Gastroesophageal sphincter (tissue), 3 donors: ENCODE measurements at regions not wholly inside any gene's neighbourhood (a gene's known extent, or its start where the extent isn't known, plus 50 kb on each side); places are given as distances from the start of the nearest gene placed in this dataset.

ENCODE experiments used
- CTCF ChIP-seq, 4 experiments: fragments of 200-600 bp in 2 of 4; fragments of 450-650 bp in 2 of 4; sonication (generic) in 1 of 4; IDR thresholded peaks; one replicate each; pipeline ENCODE4 v1.5.1; 2017 to 2019; ENCODE audit warnings: antibody characterized with exemption in 4 of 4, mild to moderate bottlenecking in 2 of 4, moderate library complexity in 2 of 4
- POLR2A ChIP-seq, 2 donors: fragments of 450-650 bp; IDR thresholded peaks; one replicate each; pipeline ENCODE4 v1.6.1; 2017; ENCODE audit warnings: antibody characterized with exemption in 2 of 2, mild to moderate bottlenecking in 2 of 2, moderate library complexity in 1 of 2

- TF ChIP-seq CTCF (IDR thresholded peaks at IDR 0.05) (no peak), POLR2A (IDR thresholded peaks at IDR 0.05) (no peak)
Observed at GRCh38 chr20:6877633-6878032, 110.1 kb downstream of the BMP2 start.
